Ovary (tissue), 7 donors: ENCODE measurements at regions not wholly inside any gene's neighbourhood (a gene's known extent, or its start where the extent isn't known, plus 50 kb on each side); places are given as distances from the start of the nearest gene placed in this dataset.

Source experiments
- DNase-seq, 5 donors: peaks; one replicate each; pipeline ENCODE4 v3.0.0-alpha.2; 2019 to 2020
- H3K27ac ChIP-seq, 2 donors: fragments of 200-600 bp; one replicate each; pipeline versions ENCODE4 v1.5.1 to v1.8.0; 2019 to 2022
- H3K27me3 ChIP-seq: fragments of 200-600 bp; one replicate; pipeline ENCODE4 v1.8.0; 2022
- H3K36me3 ChIP-seq: fragments of 200-600 bp; sonication (generic); one replicate; pipeline ENCODE4 v1.5.1; 2019
- H3K4me1 ChIP-seq: one replicate; pipeline ENCODE4 v1.8.1; 2013; ENCODE audit warnings: mild to moderate bottlenecking, moderate library complexity; ENCODE audit not compliant: insufficient read depth
- H3K4me3 ChIP-seq: fragments of 200-600 bp; sonication (generic); one replicate; pipeline ENCODE4 v1.5.1; 2017
- H3K9me3 ChIP-seq, 2 donors: fragments of 200-600 bp in 1 of 2; sonication (generic) in 1 of 2; one replicate each; pipeline versions ENCODE4 v1.5.1 to v1.8.1; 2013 to 2019; ENCODE audit warnings: mild to moderate bottlenecking in 1 of 2, moderate library complexity in 1 of 2
- CTCF ChIP-seq, 3 donors: fragments of 450-650 bp in 2 of 3; fragments of 200-600 bp in 1 of 3; IDR thresholded peaks; one replicate each; pipeline versions ENCODE4 v1.5.1 to v1.8.0; 2016 to 2022; ENCODE audit warnings: antibody characterized with exemption in 3 of 3, mild to moderate bottlenecking in 1 of 3
- EP300 ChIP-seq: sonication (generic); formaldehyde crosslinking; IDR thresholded peaks from one replicate; pipeline ENCODE4 v1.6.1; 2017; ENCODE audit warnings: antibody characterized with exemption
- POLR2A ChIP-seq: fragments of 450-650 bp; IDR thresholded peaks from one replicate; pipeline ENCODE4 v1.6.1; 2017; ENCODE audit warnings: antibody characterized with exemption, mild to moderate bottlenecking, moderate library complexity
- WGBS, 3 donors: extraction: QIAGEN DNeasy Blood & Tissue Kit in 1 of 3; methylation state at CpG; one replicate each; pipeline versions ENCODE4 v1.1.5 to v1.1.7; 2013 to 2017; 5-methylcytosine and 5-hydroxymethylcytosine counted together
- intact Hi-C, 4 donors: fragments of 100-400 bp; cut with DNase I; formaldehyde crosslinking; loops; one replicate each; pipeline versions ENCODE4 v1.11.0 to v1.15.1; 2022 to 2023
- donor health status: DM: no; HTN: no; CAD: no; lungs with moderate emphysema.
- donor health status: DM: no; HTN: no; CAD: no.
- donor health status: Bipolar disorder and iron deficiency.
- donor health status: DM: no; HTN: no; CAD: no.
- donor health status: DM: yes; HTN: yes; CAD: no.

- Histone ChIP-seq H3K4me3 (no peak overlapping the region), H3K27ac (no peak overlapping the region), H3K27me3 (no peaks in the 10 kb centered on the region), H3K36me3 (no peaks in the 10 kb centered on the region), H3K4me1 (no peaks in the 10 kb centered on the region), H3K9me3 (no peaks in the 10 kb centered on the region)
- WGBS, 3 donors = 73 to 77% (median 77%) methylated on average over 25 of the region's 25 CpGs
- no peak for DNase-seq
- intact Hi-C loops = no loop called here
- TF ChIP-seq CTCF (IDR thresholded peaks at IDR 0.05) (no peak), POLR2A (no peak), EP300 (no peak)
Measured at GRCh38 chr13:112131081-112131712, 64.2 kb downstream of the SOX1 start.

- no peaks in the 10 kb centered on the region for H3K27me3 ChIP-seq
- no peak overlapping the region for H3K27ac ChIP-seq
- H3K4me3 ChIP-seq = no peak overlapping the region
- intact Hi-C loops = no loop called here
- H3K36me3 ChIP-seq = no peaks in the 10 kb centered on the region
- no peak for DNase-seq
- TF ChIP-seq CTCF (IDR thresholded peaks at IDR 0.05) (no peak), EP300 (no peak), POLR2A (no peak)
- H3K4me1 ChIP-seq = no peaks in the 10 kb centered on the region
- no peaks in the 10 kb centered on the region for H3K9me3 ChIP-seq
- WGBS, 3 donors = 72 to 79% (median 74%) methylated on average over 11 of the region's 11 CpGs
Measured at GRCh38 chr13:112131713-112132113, 64.8 kb downstream of the SOX1 start.

GRCh38 chr13:112132142-112132541 lies 65.2 kb downstream of the SOX1 start:
- WGBS, 3 donors = 77 to 84% (median 82%) methylated on average over 17 of the region's 17 CpGs

DNA sequence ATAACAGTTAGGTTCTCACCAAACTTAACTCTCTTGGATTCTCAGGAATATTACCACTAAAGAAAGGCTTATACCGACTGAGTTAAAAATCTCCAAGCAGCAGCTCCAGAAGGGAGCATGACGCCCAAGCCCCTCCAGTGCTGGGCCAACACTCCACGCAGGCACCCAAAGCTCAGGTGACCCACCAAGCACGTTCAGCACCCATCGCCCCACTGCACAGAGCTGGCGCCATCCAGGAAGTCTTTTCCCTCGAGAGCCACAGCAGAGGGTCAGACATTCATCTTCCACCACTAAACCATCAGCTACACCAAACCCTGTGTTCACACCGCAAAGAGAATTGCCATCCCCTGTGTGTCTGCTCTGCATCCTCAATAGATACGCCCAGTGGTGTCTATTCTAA lies 65.7 kb downstream of the SOX1 start:
- Histone ChIP-seq H3K4me1 (no peaks in the 10 kb centered on the region), H3K27ac (no peak overlapping the region), H3K27me3 (no peaks in the 10 kb centered on the region), H3K9me3 (no peaks in the 10 kb centered on the region), H3K36me3 (no peaks in the 10 kb centered on the region), H3K4me3 (no peak overlapping the region)
- no peak for DNase-seq
- intact Hi-C loops = no loop called here
- 72 to 77% (median 75%) methylated on average over 9 of the region's 9 CpGs for WGBS, 3 donors
- TF ChIP-seq CTCF (IDR thresholded peaks at IDR 0.05) (no peak), POLR2A (no peak), EP300 (no peak)

More at GRCh38 chr13:112132142-112132541, 65.2 kb downstream of the SOX1 start:
- H3K4me1 ChIP-seq = no peaks in the 10 kb centered on the region
- no peak overlapping the region for H3K27ac ChIP-seq
- intact Hi-C loops = no loop called here
- no peaks in the 10 kb centered on the region for H3K36me3 ChIP-seq
- no peaks in the 10 kb centered on the region for H3K9me3 ChIP-seq
- H3K27me3 ChIP-seq = no peaks in the 10 kb centered on the region
- no peak overlapping the region for H3K4me3 ChIP-seq
- no peak for DNase-seq
- TF ChIP-seq EP300 (no peak), POLR2A (no peak)

DNA sequence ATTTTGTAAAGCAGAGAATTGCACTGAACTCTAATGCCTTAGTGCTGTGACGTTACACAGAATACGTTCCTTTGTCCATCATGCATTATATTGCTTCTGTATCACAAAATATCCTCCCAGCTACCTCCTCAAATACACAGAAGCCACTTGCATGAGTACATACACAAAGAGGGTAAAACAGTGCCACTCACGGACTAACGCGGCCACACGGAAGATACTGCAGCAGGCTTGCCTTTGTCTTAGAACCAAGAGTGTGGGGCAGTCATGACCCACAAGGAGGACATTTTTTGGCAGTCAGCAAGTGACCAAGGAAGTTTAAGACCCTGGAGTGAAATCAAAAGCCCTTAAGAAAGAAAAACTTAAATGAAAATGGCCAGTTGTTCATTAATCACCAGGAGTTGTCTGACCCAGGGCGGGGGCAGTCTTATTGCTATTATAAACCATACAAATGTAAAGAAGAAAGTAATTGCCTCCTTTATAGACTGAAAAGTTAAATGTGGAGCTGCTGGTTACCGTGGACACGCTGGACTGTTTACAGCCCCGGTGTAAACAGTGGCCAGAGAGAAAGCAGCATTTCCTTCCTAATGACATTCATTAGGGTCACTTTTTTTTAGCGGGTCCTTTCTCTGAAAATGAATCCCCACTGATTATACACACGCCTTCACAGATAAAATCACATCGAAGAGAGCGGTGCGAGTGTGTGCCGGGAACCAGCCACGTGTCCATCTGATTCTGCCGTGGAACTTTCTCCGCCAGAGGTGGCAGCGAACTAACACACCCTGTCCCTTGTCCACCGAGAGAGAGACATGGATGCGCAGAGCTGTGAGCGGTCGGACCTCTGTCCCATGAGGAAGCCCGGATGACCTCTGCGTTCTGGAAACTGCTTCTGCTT lies 66.8 kb downstream of the SOX1 start:
- intact Hi-C loops = no loop called here
- DNase-seq = no peak
- no peaks in the 10 kb centered on the region for H3K36me3 ChIP-seq
- H3K27me3 ChIP-seq = no peaks in the 10 kb centered on the region
- H3K4me1 ChIP-seq = no peaks in the 10 kb centered on the region
- 68 to 71% (median 69%) methylated on average over 26 of the region's 26 CpGs for WGBS, 3 donors
- TF ChIP-seq EP300 = no peak
- no peak overlapping the region for H3K27ac ChIP-seq
- H3K9me3 ChIP-seq = no peaks in the 10 kb centered on the region
- no peak overlapping the region for H3K4me3 ChIP-seq
